Skeletal muscle satellite cell (primary cell): ENCODE measurements at regions not wholly inside any gene's neighbourhood (a gene's known extent, or its start where the extent isn't known, plus 50 kb on each side); places are given as distances from the start of the nearest gene placed in this dataset.

ENCODE experiments used
- H3K27me3 ChIP-seq: 2 replicates; pipeline ENCODE4 v1.7.0; 2013; ENCODE audit warnings: low read length; ENCODE audit not compliant: control insufficient read depth, insufficient read depth
- H3K36me3 ChIP-seq: 2 replicates; pipeline ENCODE4 v1.7.0; 2013; ENCODE audit warnings: mild to moderate bottlenecking, control low read depth, low read length; ENCODE audit not compliant: insufficient read depth
- H3K4me1 ChIP-seq: 2 replicates; pipeline ENCODE4 v1.7.0; 2013; ENCODE audit warnings: low read length; ENCODE audit not compliant: control insufficient read depth, insufficient read depth
- H3K4me2 ChIP-seq: 2 replicates; pipeline ENCODE4 v1.7.0; 2013; ENCODE audit warnings: mild to moderate bottlenecking, low read length
- H3K4me3 ChIP-seq: 2 replicates; pipeline ENCODE4 v1.7.0; 2013; ENCODE audit warnings: low read length
- H3K9ac ChIP-seq: 2 replicates; pipeline ENCODE4 v1.7.0; 2013; ENCODE audit warnings: mild to moderate bottlenecking, low read depth, low read length, moderate library complexity
- H3K9me3 ChIP-seq: replicated peaks from 2 replicates; pipeline ENCODE4 v1.7.0; 2013; ENCODE audit warnings: mild to moderate bottlenecking, control low read depth, low read length

DNA sequence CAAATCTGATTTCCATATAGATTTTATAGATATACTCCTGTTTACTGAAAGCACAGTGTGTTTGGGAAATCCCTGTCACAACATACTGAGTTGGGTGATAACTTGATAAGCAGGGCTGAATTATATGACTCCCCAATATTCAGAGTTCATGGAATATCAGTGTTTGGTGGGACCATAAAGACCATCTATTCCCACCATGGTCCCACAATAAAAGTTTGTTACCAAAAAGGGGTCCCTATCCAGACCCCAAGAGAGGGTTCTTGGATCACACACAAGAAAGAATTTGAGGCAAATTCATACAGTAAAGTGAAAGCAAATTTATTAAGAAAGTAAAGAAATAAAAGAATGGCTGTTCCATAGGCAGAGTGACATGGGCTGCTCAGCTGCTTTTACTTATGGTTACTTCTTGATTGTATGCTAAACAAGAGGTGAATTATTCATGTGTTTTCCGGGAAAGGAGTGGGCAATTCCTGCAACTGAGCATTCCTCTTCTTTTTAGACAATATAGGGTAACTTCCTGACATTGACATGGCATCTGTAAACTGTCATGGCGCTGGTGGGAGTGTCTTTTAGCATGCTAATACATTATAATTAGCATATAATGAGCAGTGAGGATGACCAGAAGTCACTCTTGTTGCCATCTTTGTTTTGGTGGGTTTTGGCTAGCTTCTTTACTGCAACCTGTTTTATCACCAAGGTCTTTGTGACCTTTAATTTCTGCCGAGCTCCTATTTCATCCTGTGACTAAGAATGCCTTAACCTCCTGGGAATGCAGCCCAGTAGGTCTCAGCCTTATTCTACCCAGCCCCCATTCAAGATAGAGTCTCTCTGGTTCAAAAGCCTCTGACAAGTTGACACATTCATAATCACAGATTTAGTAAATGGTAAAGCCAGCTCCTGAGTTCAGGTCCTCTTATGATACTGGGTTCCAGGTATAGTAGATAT lies 240.6 kb upstream of the PDGFD start:
- Histone ChIP-seq H3K27me3 (no peaks in the 10 kb centered on the region), H3K4me3 (no peak overlapping the region), H3K36me3 (no peaks in the 10 kb centered on the region), H3K9ac (no peak overlapping the region), H3K9me3 (no peaks in the 10 kb centered on the region), H3K4me2 (no peak overlapping the region), H3K4me1 (no peaks in the 10 kb centered on the region)

DNA sequence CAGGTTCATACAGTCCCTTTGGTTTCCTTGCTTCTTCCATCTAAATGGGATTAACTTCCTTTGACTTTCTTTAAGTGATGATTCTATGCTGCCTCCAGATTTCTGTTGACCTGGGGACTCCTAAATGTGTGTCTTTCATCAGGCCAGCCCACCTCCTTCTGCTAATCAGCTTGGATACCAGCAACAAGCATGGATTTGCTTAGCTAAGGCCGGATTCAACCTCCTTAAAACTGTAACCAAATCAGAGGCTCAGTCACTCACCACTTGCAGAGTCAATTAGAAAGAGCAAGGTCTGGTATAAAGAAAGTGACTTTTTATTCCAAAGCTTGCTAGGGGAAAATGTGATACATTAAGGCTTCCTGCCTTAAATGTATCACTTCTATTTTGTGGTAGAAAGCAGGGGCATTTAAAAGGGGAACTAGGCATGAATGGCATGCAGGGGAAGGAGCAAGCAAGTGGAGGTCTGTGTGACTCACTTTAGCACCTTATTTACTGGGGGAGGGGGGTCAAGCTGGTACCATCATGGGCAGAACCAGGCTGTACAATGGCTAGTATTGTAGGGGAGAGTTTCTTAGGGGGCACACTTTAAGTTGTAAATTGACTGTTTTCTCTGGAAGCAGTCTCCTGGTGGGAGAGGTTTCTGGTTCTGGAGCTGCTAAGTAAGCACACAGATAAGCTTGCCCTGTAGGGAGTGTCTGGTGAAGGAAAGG lies 239.0 kb upstream of the PDGFD start:
- Histone ChIP-seq H3K4me3 (no peak overlapping the region), H3K4me1 (no peaks in the 10 kb centered on the region), H3K9me3 (no peaks in the 10 kb centered on the region), H3K9ac (no peak overlapping the region), H3K4me2 (no peak overlapping the region), H3K27me3 (no peaks in the 10 kb centered on the region), H3K36me3 (no peaks in the 10 kb centered on the region)

DNA sequence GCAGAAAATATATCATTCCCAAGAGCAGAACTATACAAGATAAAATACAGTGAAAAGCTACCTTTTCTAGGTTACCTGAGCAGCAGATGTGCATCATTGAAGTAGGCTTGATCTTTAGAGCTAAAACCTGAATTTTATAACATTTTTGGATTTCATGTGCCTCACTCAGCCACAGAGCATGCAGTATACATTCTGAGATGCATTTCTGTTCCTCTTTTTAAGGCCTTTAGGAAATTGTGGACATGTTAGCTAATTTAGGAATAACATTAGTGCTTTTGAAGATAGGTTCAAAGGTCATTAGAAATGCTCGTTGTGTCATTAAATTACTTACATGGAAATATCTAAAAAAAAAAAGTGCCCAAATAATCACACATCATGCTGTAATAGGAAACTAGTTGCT lies 230.6 kb upstream of the PDGFD start:
- no peaks in the 10 kb centered on the region for H3K27me3 ChIP-seq
- H3K9me3 ChIP-seq: no peaks in the 10 kb centered on the region
- no peaks in the 10 kb centered on the region for H3K4me1 ChIP-seq
- no peak overlapping the region for H3K4me3 ChIP-seq
- H3K36me3 ChIP-seq: no peaks in the 10 kb centered on the region
- no peak overlapping the region for H3K4me2 ChIP-seq
- no peak overlapping the region for H3K9ac ChIP-seq

DNA sequence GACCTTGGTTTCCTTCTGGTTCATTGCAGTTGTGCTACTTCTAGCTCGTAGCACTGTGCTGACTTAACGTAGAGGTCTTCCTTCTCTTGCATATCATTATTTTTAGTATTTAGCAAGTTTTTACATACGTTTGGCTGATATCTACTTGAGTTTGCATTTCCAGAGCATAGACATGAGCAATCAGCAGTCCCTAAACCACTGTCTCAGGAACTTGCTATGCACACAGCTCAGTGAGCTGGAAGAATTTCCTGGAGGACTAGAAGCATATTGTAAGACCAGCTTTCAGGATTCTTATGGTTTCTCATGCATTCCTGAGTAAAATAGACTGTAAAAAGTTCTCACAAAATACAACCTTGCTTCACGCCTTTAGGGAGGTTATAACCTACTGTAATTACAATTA lies 226.7 kb upstream of the PDGFD start:
- no peak overlapping the region for H3K4me3 ChIP-seq
- no peak overlapping the region for H3K9ac ChIP-seq
- H3K36me3 ChIP-seq: no peaks in the 10 kb centered on the region
- no peaks in the 10 kb centered on the region for H3K4me1 ChIP-seq
- H3K4me2 ChIP-seq: no peak overlapping the region
- no peaks in the 10 kb centered on the region for H3K27me3 ChIP-seq
- H3K9me3 ChIP-seq: no peaks in the 10 kb centered on the region

DNA sequence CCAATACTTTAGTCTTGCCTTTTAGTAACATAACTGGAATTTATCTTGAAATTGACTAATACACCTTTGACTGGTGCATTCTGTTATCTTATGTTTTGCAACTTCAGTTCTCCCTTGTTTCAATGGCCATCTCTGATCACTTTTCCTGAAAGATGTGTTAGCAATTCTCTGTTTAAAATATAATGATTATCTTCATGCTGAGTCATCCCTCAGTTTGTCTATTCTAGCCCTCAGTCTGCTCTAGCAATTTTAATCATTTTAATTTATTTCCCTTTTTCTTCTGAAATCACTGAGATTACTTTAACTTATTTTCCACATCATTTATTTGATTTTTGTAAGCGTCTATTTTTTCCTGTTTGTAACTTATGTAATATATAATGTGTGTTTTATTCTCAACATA lies 221.9 kb upstream of the PDGFD start:
- Histone ChIP-seq H3K9me3 (no peaks in the 10 kb centered on the region), H3K4me1 (no peaks in the 10 kb centered on the region), H3K4me2 (no peak overlapping the region), H3K9ac (no peak overlapping the region), H3K27me3 (no peaks in the 10 kb centered on the region), H3K4me3 (no peak overlapping the region), H3K36me3 (no peaks in the 10 kb centered on the region)

DNA sequence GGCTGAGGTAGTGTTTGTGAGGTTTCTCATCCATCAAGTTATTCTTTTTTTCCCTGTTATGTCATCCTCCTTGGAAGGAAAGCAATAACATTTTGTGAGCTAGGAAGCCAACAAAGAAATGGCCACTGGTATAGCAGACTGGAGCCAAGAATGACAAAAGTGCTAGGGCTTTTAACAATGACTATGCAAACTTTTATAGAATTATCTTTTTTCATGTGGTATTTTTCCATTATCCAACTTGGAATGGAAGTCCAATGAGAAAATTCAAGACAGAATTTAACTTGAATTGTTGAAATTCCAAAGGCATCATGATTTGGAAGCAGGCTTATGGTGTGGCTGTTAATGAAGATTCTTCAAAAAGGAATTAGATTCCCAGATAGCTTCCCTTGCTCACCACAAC lies 216.4 kb upstream of the PDGFD start:
- Histone ChIP-seq H3K9ac (no peak overlapping the region), H3K27me3 (no peaks in the 10 kb centered on the region), H3K9me3 (no peaks in the 10 kb centered on the region), H3K4me3 (no peak overlapping the region), H3K4me1 (peaks cover 5% of the 10 kb centered on the region), H3K4me2 (no peak overlapping the region), H3K36me3 (no peaks in the 10 kb centered on the region)

DNA sequence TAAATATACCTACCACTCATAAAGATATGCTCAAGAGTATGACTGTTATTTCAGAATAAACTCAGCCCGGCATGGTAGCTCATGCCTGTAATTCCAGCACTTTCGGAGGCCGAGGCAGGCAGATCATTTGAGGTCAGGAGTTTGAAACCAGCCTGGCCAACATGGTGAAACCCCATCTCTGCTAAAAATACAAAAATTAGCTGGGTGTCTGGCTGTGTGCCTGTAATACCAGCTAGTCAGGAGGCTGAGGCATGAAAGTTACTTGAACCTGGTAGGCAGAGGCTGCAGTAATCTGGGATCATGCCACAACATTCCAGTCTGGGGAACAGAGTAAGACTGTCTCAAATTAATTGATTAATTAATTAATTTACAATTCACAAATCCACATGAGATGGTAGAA lies 208.2 kb upstream of the PDGFD start:
- Histone ChIP-seq H3K9me3 (no peaks in the 10 kb centered on the region), H3K27me3 (no peaks in the 10 kb centered on the region), H3K4me1 (no peaks in the 10 kb centered on the region), H3K4me2 (no peak overlapping the region), H3K4me3 (no peak overlapping the region), H3K9ac (no peak overlapping the region), H3K36me3 (no peaks in the 10 kb centered on the region)

DNA sequence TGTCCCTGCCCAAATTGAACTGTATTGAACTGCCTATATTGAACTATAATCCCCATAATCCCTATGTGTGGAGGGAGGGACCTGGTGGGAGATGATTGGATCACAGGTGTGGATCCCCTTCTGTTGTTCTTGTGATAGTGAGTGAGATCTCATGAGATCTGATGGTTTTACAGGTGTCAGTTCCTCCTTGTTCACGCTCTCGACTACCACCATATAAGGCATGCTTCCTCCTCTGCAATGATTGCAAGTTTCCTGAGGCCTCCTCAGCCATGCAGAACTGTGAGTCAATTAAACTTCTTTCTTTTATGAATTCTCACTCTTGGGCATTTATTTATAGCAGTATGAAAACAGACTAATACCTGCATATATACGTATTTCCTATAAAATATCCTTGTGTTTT lies 206.5 kb upstream of the PDGFD start:
- Histone ChIP-seq H3K36me3 (no peaks in the 10 kb centered on the region), H3K9ac (no peak overlapping the region), H3K9me3 (no peaks in the 10 kb centered on the region), H3K4me3 (no peak overlapping the region), H3K27me3 (no peaks in the 10 kb centered on the region), H3K4me1 (no peaks in the 10 kb centered on the region), H3K4me2 (no peak overlapping the region)

DNA sequence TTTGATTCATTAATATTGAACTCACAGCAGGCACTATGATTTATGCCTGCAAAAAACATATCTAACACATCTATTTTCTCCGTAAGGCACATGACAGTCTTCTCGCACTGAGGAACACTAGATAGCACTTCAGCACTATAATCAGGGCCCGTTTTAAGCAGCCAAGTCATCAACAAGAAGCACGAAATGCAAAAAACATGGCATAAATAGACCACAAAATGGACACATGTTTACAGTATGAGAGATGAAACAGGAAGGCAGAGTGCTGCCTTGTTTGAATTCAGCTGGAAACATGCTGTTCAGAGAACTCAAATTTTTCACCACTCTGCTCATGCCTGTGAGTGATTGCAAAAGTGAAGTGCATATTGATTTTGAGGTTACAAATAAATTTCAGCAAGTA lies 205.8 kb upstream of the PDGFD start:
- H3K4me1 ChIP-seq: no peaks in the 10 kb centered on the region
- H3K27me3 ChIP-seq: no peaks in the 10 kb centered on the region
- no peaks in the 10 kb centered on the region for H3K36me3 ChIP-seq
- H3K4me3 ChIP-seq: no peak overlapping the region
- H3K9me3 ChIP-seq: no peaks in the 10 kb centered on the region
- H3K4me2 ChIP-seq: no peak overlapping the region
- H3K9ac ChIP-seq: no peak overlapping the region

DNA sequence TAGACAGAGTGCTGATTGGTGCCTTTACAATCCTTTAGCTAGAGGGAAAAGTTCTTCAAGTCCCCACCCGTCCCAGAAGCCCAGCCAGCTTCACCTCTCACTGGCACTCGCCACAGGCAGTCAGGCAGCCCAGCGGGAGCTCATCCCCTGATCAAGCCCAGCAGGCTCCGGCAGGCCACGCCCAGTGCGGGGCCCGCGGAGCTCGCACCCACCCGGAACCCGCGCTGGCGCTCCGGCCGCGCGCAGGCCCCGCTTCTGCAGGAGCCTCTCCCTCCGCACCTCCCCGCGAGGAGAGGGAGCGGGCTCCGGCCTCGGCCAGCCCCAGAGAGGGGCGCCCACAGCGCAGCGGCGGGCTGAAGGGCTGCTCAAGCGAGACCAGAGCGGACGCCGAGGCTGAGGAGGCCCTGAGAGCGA lies 202.4 kb upstream of the PDGFD start:
- Histone ChIP-seq H3K4me2 (no peak overlapping the region), H3K4me1 (no peaks in the 10 kb centered on the region), H3K4me3 (no peak overlapping the region), H3K36me3 (no peaks in the 10 kb centered on the region), H3K27me3 (no peaks in the 10 kb centered on the region), H3K9me3 (no peaks in the 10 kb centered on the region), H3K9ac (no peak overlapping the region)

DNA sequence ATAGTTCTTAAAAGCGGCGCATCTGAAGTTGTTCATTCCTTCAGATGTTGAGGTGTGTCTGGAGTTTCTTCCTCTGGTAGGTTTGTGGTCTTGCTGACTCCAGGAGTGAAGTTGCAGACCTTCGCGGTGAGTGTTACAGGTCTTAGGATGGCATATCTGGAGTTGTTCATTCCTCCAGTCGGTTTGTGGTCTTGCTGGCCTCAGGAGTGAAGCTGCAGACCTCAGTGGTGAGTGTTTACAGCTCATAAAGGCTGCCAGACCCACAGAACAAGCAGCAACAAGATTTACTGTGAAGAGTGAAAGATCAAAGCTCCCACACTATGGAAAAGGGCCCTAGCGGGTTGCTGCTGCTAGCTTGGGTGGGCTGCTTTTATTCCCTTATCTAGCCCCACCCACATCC lies 201.7 kb upstream of the PDGFD start:
- Histone ChIP-seq H3K4me3 (no peak overlapping the region), H3K36me3 (no peaks in the 10 kb centered on the region), H3K4me2 (no peak overlapping the region), H3K4me1 (no peaks in the 10 kb centered on the region), H3K27me3 (no peaks in the 10 kb centered on the region), H3K9me3 (no peaks in the 10 kb centered on the region), H3K9ac (no peak overlapping the region)

DNA sequence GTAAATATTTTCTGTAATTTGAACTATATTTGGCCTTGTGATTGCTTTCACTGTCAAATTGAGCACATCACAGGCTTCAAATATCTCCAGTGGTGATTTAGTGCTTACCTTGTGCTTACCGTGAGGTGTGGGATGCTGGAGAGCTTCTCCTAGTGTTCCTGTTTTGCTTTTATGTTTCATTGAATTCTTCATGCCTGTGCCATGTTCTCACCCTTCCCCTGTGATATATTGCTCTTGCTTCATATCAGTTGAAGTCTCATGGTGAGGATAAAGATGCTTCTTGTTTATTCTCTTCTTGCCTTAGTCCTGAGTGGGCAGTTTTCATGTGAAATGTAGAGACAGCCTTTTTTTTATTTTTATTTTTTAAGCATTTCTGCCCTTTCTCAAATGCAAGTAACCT lies 198.0 kb upstream of the PDGFD start:
- Histone ChIP-seq H3K4me3 (no peak overlapping the region), H3K36me3 (no peaks in the 10 kb centered on the region), H3K9me3 (no peaks in the 10 kb centered on the region), H3K9ac (no peak overlapping the region), H3K4me2 (no peak overlapping the region), H3K4me1 (no peaks in the 10 kb centered on the region), H3K27me3 (no peaks in the 10 kb centered on the region)
